Mononuclear cell (primary cell): ENCODE measurements at regions not wholly inside any gene's neighbourhood (a gene's known extent, or its start where the extent isn't known, plus 50 kb on each side); places are given as distances from the start of the nearest gene placed in this dataset.
"Not testable (repeated sequence)": the region's sequence is repeated elsewhere in the genome, so short reads cannot be mapped to it uniquely, and the experiment has no call there.

Source experiments
- H3K27me3 ChIP-seq: 2 replicates; pipeline ENCODE4 v1.6.0; 2011; ENCODE audit warnings: low read length, control low read depth; ENCODE audit not compliant: insufficient read depth
- H3K4me1 ChIP-seq: 2 replicates; pipeline ENCODE4 v1.5.1; 2011; ENCODE audit warnings: mild to moderate bottlenecking, low read length, control low read depth; ENCODE audit not compliant: insufficient read depth
- H3K4me3 ChIP-seq: 2 replicates; pipeline ENCODE4 v1.5.1; 2011; ENCODE audit warnings: mild to moderate bottlenecking, low read length, moderate library complexity
- H3K9me3 ChIP-seq: 2 replicates; pipeline ENCODE4 v1.5.1; 2011; ENCODE audit warnings: low read depth, mild to moderate bottlenecking, control low read depth, low read length

- peaks cover 14% of the 10 kb centered on the region for H3K4me1 ChIP-seq
- not testable (repeated sequence) for H3K9me3 ChIP-seq, H3K4me3 ChIP-seq, H3K27me3 ChIP-seq
Observed at GRCh38 chr2:111533557-111534247, 350.3 kb downstream of the ANAPC1 start.

DNA sequence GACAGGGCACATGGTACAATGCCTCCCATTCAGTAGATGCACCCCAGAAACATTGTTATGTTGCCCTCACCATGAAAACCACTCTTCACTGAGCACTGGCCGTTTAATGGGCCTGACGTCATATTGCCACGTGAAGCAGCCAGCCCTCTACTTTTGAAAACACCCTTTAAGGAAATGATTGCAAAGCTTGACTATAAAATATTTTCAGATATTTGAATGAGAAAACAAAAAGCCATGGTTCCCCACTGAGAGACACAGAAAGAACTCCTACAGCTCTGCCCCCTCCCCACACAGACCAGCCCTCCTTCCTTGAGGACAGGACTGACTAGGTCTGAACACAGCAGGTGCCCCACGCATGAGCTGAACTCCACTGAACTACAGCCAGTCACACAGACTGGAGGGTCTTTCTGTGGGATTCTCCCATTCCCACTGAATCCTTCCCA is 349.1 kb downstream of the ANAPC1 start:
- Histone ChIP-seq H3K4me1 (peaks cover 14% of the 10 kb centered on the region), H3K27me3 (no peaks in the 10 kb centered on the region), H3K9me3 (no peaks in the 10 kb centered on the region), H3K4me3 (no peak overlapping the region)

GRCh38 chr2:111535404-111535803 is 348.6 kb downstream of the ANAPC1 start:
- Histone ChIP-seq H3K4me3 (no peak overlapping the region), H3K9me3 (no peaks in the 10 kb centered on the region), H3K4me1 (peaks cover 14% of the 10 kb centered on the region), H3K27me3 (no peaks in the 10 kb centered on the region)

DNA sequence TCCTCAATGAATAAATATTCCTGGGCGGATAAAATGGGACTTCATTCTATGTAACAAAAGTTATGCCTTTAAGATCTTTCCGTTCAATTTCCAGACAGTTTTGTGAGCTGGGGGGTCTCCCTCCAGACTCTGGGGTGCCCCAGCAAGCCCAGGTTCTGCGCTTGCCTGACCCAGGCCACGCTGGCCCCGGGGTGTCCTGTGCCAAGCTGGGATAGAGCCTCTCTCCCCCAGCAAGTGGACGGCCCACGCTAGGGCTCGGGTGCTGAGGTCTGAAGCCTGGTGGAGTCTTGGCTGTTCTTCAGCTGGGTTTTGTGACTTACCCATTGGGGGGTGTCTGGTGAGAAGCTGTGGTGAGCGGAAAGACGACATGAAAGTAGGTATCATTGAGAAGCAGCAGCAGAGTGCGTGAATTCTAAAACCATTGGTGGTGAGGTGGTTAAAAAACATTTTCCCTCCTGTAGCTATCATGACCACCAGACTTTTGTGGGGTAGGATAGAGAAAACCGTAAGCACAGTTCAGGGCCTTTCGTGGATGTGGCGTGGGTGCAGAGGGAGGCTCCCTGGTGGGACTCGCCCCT is 346.8 kb downstream of the ANAPC1 start:
- H3K4me3 ChIP-seq: no peak overlapping the region
- H3K27me3 ChIP-seq: no peaks in the 10 kb centered on the region
- H3K4me1 ChIP-seq: peaks cover 14% of the 10 kb centered on the region
- no peaks in the 10 kb centered on the region for H3K9me3 ChIP-seq

DNA sequence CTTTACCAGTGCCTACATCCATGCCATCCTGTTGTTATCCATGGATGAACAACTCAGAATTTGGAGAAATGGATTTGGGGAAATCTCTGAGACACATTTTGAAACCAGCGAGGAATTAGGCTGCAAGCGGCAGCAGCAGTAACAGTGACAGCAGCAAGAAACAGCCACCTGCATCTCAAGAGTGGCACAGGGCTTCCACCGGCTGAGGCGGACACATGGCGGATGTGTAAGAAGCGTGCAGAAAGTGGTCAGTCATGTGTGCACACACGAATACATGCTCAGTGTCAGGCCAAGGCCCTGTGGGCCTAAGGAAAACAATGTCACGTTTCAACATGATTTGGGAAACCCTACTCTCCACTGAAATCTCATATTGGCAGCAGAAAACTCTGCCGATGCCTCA is 344.0 kb downstream of the ANAPC1 start:
- H3K4me3 ChIP-seq: not testable (repeated sequence)

DNA sequence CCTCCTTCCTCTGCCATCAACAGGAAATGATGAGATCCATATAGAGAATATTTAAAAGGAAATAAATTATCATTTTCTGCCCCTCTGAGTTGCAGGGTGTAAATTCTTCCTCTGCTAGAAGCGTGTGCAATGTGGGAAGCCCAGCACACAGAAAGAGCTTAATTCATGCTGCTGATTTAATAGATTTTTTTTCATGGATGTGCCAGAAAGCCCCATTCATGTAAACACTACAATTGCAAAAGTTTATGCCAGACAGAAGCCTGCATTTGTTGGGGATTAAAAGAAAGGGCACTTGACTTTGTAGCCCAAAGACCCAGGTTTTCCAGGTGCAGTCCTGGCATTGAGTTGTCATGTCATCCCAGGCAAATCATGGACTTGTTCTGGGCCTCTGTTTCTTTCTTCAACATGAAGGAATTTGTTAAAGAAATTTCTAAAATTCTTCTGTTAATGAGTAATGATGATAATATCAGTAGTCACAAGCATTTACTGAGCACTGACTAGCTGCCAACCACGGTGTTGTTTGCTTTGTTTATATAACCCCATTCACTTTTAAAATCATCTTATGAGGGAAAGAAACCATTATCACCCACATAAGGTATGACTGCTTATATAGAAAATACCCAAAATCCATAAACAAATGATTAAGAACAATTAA is 341.7 kb downstream of the ANAPC1 start:
- not testable (repeated sequence) for H3K27me3 ChIP-seq, H3K4me3 ChIP-seq, H3K9me3 ChIP-seq, H3K4me1 ChIP-seq

More for the DNA sequence above, 344.0 kb downstream of the ANAPC1 start:
- H3K4me1 ChIP-seq: peaks cover 11% of the 10 kb centered on the region
- not testable (repeated sequence) for H3K27me3 ChIP-seq, H3K9me3 ChIP-seq

GRCh38 chr2:111544006-111544405 is 340.0 kb downstream of the ANAPC1 start:
- not testable (repeated sequence) for H3K4me3 ChIP-seq, H3K9me3 ChIP-seq, H3K4me1 ChIP-seq, H3K27me3 ChIP-seq

DNA sequence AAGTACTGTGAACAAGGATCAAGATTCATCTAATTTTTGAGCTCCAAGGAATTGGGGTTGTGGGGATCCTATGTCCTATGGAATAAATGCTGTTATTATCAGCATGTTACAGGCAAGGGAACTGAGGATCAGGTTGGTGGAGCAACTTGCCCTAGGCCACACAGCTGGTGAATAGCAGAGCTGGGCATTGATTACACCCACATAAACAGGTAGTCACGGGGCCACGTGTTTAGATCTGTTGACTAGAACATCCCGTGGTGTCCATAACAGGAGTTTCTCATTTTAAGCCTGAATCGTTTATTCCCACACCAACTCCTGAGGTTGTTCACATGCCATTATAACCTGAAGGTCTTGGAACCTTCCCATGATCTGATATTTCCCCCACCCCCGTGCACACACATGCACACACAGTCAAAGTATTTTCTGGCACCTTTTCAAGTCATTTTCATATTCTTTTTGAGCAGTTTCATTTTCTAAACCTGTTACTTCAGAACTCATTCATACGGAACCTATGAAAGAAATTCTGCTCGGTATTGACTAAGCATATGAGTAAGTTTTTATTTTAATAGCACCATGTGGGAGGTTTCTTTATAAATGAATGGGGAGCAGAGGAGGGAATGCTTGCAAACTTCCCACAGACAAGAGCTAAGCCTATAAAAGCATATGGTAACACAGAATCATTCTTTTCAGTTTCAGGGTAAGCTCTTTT is 338.1 kb downstream of the ANAPC1 start:
- H3K27me3 ChIP-seq, H3K9me3 ChIP-seq, H3K4me3 ChIP-seq, H3K4me1 ChIP-seq: not testable (repeated sequence)

DNA sequence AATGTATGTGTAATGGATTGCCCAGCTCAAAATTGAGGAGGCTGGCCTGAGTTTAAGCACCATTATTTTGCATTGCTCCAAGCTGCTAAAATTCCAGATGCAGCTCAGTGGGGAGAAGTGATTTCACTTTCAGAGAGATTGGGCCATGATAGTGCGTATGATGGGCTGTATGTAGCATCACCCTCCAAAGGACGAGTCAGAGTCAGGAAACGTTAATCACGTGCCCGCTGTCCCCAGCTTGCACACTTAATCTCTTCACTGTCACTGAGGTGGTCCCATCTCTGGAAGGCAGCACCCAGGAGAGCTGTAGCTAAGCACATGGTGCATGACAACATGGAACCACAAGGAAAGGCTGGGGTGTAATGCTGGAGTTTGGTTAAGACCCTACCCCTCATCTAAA is 337.4 kb downstream of the ANAPC1 start:
- H3K4me1 ChIP-seq: not testable (repeated sequence)

DNA sequence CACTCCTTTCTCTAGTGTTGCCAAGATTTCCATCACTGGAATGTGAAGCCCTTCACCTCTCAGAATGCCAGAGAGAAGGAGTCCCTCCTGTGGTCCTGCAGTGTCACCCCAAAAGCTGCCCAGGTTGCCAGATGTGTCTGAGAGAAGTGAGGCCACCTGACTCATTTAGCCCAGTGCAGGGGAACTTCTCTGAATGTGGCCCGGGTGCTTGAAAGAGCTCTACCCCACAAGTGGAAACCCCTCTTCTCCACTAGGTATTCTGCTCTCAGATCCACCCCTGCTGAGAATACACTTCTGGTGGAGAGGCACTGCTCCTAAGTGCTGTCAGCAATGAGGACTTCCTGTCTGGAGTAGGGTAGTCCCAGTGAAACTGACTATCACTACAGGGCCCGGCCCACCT is 334.8 kb downstream of the ANAPC1 start:
- H3K9me3 ChIP-seq, H3K27me3 ChIP-seq, H3K4me1 ChIP-seq, H3K4me3 ChIP-seq: not testable (repeated sequence)

More for the DNA sequence above, 337.4 kb downstream of the ANAPC1 start:
- H3K9me3 ChIP-seq, H3K27me3 ChIP-seq, H3K4me3 ChIP-seq: not testable (repeated sequence)

- H3K4me3 ChIP-seq, H3K4me1 ChIP-seq, H3K9me3 ChIP-seq, H3K27me3 ChIP-seq: not testable (repeated sequence)
Observed at GRCh38 chr2:111551428-111551827, 332.6 kb downstream of the ANAPC1 start.

DNA sequence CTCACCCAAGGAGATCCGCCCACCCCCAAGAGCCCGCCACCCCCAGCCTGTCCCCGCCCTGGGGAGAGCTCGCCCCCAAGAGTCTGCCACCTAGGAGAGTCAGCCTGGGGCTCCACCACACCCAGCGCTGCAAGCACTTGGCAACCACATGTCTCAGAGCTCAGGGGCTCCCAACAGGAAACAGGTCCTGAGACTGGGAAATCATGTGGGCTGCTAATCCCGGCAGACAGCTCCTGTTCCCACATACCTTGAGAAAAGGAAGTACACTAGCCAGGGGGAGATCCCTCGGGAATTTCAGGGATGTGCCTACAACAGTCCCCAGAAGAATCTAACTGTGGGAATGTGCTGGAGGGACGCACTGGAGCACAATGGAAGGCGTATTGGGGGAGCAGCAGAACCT is 331.4 kb downstream of the ANAPC1 start:
- not testable (repeated sequence) for H3K4me1 ChIP-seq, H3K4me3 ChIP-seq, H3K27me3 ChIP-seq, H3K9me3 ChIP-seq

DNA sequence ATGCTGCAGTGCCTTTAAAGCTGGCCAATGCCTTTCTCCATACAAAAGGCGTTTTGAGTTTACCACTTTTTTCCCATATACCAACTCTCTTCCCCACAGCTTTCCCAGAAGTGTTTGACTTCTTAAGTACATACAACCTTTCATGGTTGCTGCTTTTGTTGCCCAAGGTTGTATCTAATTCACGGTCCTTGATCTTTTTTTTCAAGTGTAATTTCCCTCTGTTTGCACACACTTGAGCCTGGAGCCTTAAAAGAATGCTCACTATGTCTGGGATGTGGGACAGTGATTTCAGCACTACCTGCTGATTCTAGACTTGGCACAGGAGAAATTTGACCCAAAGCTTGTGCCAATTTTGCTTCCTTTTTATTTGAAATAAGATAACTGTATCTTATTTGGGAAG is 324.7 kb downstream of the ANAPC1 start:
- not testable (repeated sequence) for H3K4me3 ChIP-seq, H3K27me3 ChIP-seq, H3K4me1 ChIP-seq, H3K9me3 ChIP-seq

DNA sequence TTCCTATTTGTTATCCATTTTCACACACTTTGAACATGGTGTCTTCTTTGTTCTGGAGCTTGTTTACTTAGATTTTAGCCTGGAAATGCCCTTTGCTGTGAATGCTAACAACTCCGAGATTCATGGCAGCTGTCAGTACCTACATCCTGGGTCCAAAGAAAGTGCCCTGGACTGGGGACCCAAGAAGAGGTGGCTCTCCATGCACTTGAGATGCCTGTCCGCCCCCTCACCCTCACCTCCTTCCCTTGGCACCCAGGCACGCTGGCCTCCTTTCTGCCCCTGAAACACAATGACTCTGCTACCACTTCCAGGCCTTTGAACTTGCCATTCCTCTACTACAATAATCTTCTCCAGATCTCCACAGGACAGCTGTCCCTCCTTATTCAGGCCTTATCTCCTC is 324.2 kb downstream of the ANAPC1 start:
- not testable (repeated sequence) for H3K4me3 ChIP-seq, H3K9me3 ChIP-seq, H3K4me1 ChIP-seq, H3K27me3 ChIP-seq

DNA sequence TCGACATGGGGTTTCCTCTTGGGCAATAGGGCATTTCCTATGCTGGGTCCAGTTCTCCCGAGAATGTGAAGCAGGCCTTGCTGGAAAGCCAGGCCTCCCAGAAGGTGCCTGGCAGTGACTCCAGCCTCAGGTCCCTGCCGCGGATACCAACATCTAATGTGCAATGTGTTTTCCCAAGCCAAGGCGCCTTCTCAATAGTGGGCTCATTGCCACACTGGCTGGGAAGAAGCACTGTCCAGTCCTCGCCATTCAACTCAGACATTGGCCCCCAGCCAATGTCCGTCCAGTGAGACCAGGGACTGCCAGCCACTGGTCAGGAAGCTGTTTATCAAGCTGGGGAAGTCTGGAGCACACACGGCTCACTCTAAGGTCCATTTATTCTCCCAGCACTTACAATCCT is 317.9 kb downstream of the ANAPC1 start:
- H3K9me3 ChIP-seq, H3K4me1 ChIP-seq, H3K27me3 ChIP-seq, H3K4me3 ChIP-seq: not testable (repeated sequence)
